ENCODE measurements at regions not wholly inside any gene's neighbourhood (a gene's known extent, or its start where the extent isn't known, plus 50 kb on each side); places are given as distances from the start of the nearest gene placed in this dataset.
"Not testable (repeated sequence)": the region's sequence is repeated elsewhere in the genome, so short reads cannot be mapped to it uniquely, and the experiment has no call there.

GRCh38 chr12:68552605-68553195, 58.0 kb upstream of the RAP1B start:
- TF ChIP-seq CTCF, POLR2A (IDR thresholded peaks at IDR 0.05): not testable (repeated sequence)
